SK-N-MC (cell line): ENCODE measurements at regions not wholly inside any gene's neighbourhood (a gene's known extent, or its start where the extent isn't known, plus 50 kb on each side); places are given as distances from the start of the nearest gene placed in this dataset.

Experiments used
- DNase-seq: peaks from one replicate; pipeline ENCODE4 v3.0.0-alpha.2; 2011; ENCODE audit warnings: low read depth, low spot score
- H3K27ac ChIP-seq: fragments of 200-600 bp; sonication (generic); 2 replicates; pipeline ENCODE4 v1.5.1; 2016; ENCODE audit warnings: mixed run types
- H3K36me3 ChIP-seq: fragments of 200-600 bp; sonication (generic); 2 replicates; pipeline ENCODE4 v1.6.1; 2017; ENCODE audit warnings: antibody characterized with exemption, low read length, mixed read lengths; ENCODE audit not compliant: insufficient read depth
- H3K4me3 ChIP-seq: fragments of 200-600 bp; sonication (generic); 2 replicates; pipeline ENCODE4 v1.5.1; 2016
- H3K9ac ChIP-seq: fragments of 200-600 bp; sonication (generic); 2 replicates; pipeline ENCODE4 v1.8.0; 2017; ENCODE audit warnings: mixed run types, mixed read lengths; ENCODE audit not compliant: insufficient read length
- H3K9me3 ChIP-seq: fragments of 200-600 bp; sonication (generic); 2 replicates; pipeline ENCODE4 v1.6.1; 2017; ENCODE audit warnings: low read depth, mild to moderate bottlenecking, antibody characterized with exemption, low read length, moderate library complexity, mixed read lengths
- EZH2 ChIP-seq: fragments of 200-600 bp; sonication (generic); IDR thresholded peaks from one replicate; pipeline ENCODE4 v1.6.1; 2017; ENCODE audit warnings: antibody characterized with exemption
- FOXP2 ChIP-seq: optimal IDR thresholded peaks from 2 replicates; pipeline ENCODE3; 2011; ENCODE audit warnings: mild to moderate bottlenecking, moderate library complexity; ENCODE audit not compliant: insufficient read depth; ENCODE audit errors: extremely low read length, control extremely low read depth
- POLR2AphosphoS5 ChIP-seq: IDR thresholded peaks from 2 replicates; pipeline ENCODE4 v1.6.1; 2012; ENCODE audit warnings: mild to moderate bottlenecking, low read depth, low read length, borderline replicate concordance

- TF ChIP-seq FOXP2 (no peak), EZH2 (no peak), POLR2AphosphoS5 (no peak)
- Histone ChIP-seq H3K9me3 (no peaks in the 10 kb centered on the region), H3K4me3 (no peak overlapping the region), H3K36me3 (no peaks in the 10 kb centered on the region), H3K27ac (no peak overlapping the region), H3K9ac (no peak overlapping the region)
- DNase-seq: no peak
Observed at GRCh38 chr9:82334286-82334685, 345.7 kb downstream of the SPATA31D1 start.

GRCh38 chr9:82337351-82337750, 348.8 kb downstream of the SPATA31D1 start:
- TF ChIP-seq FOXP2 (no peak), EZH2 (no peak), POLR2AphosphoS5 (no peak)
- Histone ChIP-seq H3K9ac (no peak overlapping the region), H3K27ac (no peak overlapping the region), H3K9me3 (no peaks in the 10 kb centered on the region), H3K36me3 (no peaks in the 10 kb centered on the region), H3K4me3 (no peak overlapping the region)
- DNase-seq: no peak

- H3K36me3 ChIP-seq: no peaks in the 10 kb centered on the region
- DNase-seq: no peak
- H3K9me3 ChIP-seq: no peaks in the 10 kb centered on the region
- no peak overlapping the region for H3K27ac ChIP-seq
- no peak for TF ChIP-seq FOXP2
- TF ChIP-seq POLR2AphosphoS5: no peak
- TF ChIP-seq EZH2: no peak
- H3K9ac ChIP-seq: no peak overlapping the region
- no peak overlapping the region for H3K4me3 ChIP-seq
Observed at GRCh38 chr9:82342046-82342445, 353.5 kb downstream of the SPATA31D1 start.

- TF ChIP-seq FOXP2: no peak
- no peak for TF ChIP-seq EZH2
- TF ChIP-seq POLR2AphosphoS5: no peak
- Histone ChIP-seq H3K36me3 (no peaks in the 10 kb centered on the region), H3K27ac (no peak overlapping the region), H3K4me3 (no peak overlapping the region), H3K9me3 (no peaks in the 10 kb centered on the region), H3K9ac (no peak overlapping the region)
- DNase-seq: no peak
Observed at GRCh38 chr9:82346040-82346439, 357.5 kb downstream of the SPATA31D1 start.

DNA sequence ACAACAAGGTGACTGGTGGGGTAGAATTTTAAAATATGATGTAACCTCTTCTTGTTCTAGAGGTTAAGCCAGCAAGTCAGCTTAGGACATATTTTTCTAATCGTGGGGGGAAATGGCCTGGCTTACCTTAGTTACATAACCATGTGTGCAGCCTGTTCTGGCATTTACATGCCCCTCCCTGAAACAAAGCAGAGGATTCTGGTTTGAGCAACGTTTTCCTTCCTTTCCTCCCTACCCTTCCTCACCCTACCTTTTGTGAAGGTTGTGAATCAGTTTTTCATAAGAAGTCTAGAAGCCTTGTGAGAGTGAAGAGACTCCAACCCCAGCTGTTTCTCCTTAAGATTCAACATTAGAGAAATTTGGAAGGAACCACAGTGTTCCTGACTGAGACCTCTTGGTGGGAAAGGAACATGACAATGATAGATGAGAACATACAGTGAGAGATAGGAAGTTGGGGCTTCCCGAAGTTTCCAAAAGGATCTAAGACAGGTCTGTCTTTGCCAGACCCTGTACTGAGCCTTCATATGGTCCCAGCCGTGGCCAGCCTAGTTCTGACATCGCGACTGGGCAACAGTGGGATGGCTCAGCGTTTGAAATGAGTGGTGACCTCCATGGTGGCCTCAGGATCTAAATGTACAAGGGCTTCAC, 365.2 kb downstream of the SPATA31D1 start:
- no peak overlapping the region for H3K27ac ChIP-seq
- no peaks in the 10 kb centered on the region for H3K36me3 ChIP-seq
- H3K9ac ChIP-seq: no peak overlapping the region
- H3K9me3 ChIP-seq: no peaks in the 10 kb centered on the region
- no peak for DNase-seq
- no peak overlapping the region for H3K4me3 ChIP-seq
- TF ChIP-seq POLR2AphosphoS5: no peak

GRCh38 chr9:82354279-82354659, 365.7 kb downstream of the SPATA31D1 start:
- H3K27ac ChIP-seq: no peak overlapping the region
- no peaks in the 10 kb centered on the region for H3K36me3 ChIP-seq
- DNase-seq: no peak
- H3K9me3 ChIP-seq: no peaks in the 10 kb centered on the region
- TF ChIP-seq EZH2 (no peak), FOXP2 (no peak), POLR2AphosphoS5 (no peak)
- no peak overlapping the region for H3K9ac ChIP-seq
- H3K4me3 ChIP-seq: no peak overlapping the region

DNA sequence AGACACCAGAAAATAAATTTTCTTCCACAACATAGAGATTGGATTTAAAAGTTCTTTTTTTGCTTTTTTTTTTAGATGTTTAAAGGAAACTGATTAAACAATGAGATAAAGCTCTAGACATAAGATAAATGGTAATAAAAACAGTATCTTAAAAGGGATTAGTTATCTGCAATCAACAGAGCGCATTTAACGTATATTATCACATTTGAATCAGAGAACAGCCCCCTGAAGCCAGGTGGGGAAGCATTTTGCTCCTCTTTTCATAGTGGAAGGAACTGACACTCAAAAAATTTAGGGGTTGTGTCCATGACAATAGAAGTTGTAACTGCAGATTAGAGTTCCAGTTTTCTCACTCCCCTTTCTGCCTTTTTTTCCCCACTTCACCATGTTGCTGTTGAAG, 367.6 kb downstream of the SPATA31D1 start:
- no peaks in the 10 kb centered on the region for H3K9me3 ChIP-seq
- no peak for DNase-seq
- H3K4me3 ChIP-seq: no peak overlapping the region
- H3K36me3 ChIP-seq: no peaks in the 10 kb centered on the region
- H3K9ac ChIP-seq: no peak overlapping the region
- TF ChIP-seq EZH2 (no peak), FOXP2 (no peak), POLR2AphosphoS5 (no peak)
- no peak overlapping the region for H3K27ac ChIP-seq

GRCh38 chr9:82356871-82357270, 368.3 kb downstream of the SPATA31D1 start:
- Histone ChIP-seq H3K4me3 (no peak overlapping the region), H3K27ac (no peak overlapping the region), H3K9ac (no peak overlapping the region), H3K9me3 (no peaks in the 10 kb centered on the region), H3K36me3 (no peaks in the 10 kb centered on the region)
- TF ChIP-seq POLR2AphosphoS5 (no peak), FOXP2 (no peak), EZH2 (no peak)
- DNase-seq: no peak

- Histone ChIP-seq H3K9me3 (no peaks in the 10 kb centered on the region), H3K9ac (no peak overlapping the region), H3K36me3 (no peaks in the 10 kb centered on the region), H3K4me3 (no peak overlapping the region), H3K27ac (no peak overlapping the region)
- TF ChIP-seq POLR2AphosphoS5 (no peak), FOXP2 (no peak), EZH2 (no peak)
- DNase-seq: no peak
Observed at GRCh38 chr9:82363198-82363597, 374.6 kb downstream of the SPATA31D1 start.
